OCI-LY1 (cell line): ENCODE measurements at regions not wholly inside any gene's neighbourhood (a gene's known extent, or its start where the extent isn't known, plus 50 kb on each side); places are given as distances from the start of the nearest gene placed in this dataset.

Experiments used
- H2AFZ ChIP-seq: fragments of 200-600 bp; sonication (generic), shearing (Covaris generic); 2 replicates; pipeline ENCODE4 v1.6.0; 2014; ENCODE audit warnings: antibody characterized with exemption, mild to moderate bottlenecking, low read length
- H3F3A ChIP-seq: fragments of 200-600 bp; sonication (generic), shearing (Covaris generic); 2 replicates; pipeline ENCODE4 v1.6.0; 2014; ENCODE audit warnings: mild to moderate bottlenecking, antibody characterized with exemption, low read length, moderate library complexity; ENCODE audit not compliant: insufficient read depth
- H3K27ac ChIP-seq: fragments of 200-600 bp; sonication (generic); 2 replicates; pipeline ENCODE4 v1.5.1; 2014; ENCODE audit warnings: low read length, mixed run types, mild to moderate bottlenecking, low read depth; ENCODE audit not compliant: poor library complexity, severe bottlenecking
- H3K27me3 ChIP-seq: fragments of 200-600 bp; sonication (generic); 2 replicates; pipeline ENCODE4 v1.6.0; 2014; ENCODE audit warnings: antibody characterized with exemption, mild to moderate bottlenecking, low read length, moderate library complexity; ENCODE audit not compliant: insufficient read depth
- H3K36me3 ChIP-seq: fragments of 200-600 bp; sonication (generic); 2 replicates; pipeline ENCODE4 v1.6.1; 2014; ENCODE audit warnings: mild to moderate bottlenecking, antibody characterized with exemption, low read length, moderate library complexity, mixed read lengths; ENCODE audit not compliant: insufficient read depth
- H3K4me1 ChIP-seq: fragments of 200-600 bp; sonication (generic); 2 replicates; pipeline ENCODE4 v1.5.1; 2014; ENCODE audit warnings: mild to moderate bottlenecking, low read length, moderate library complexity; ENCODE audit not compliant: insufficient read depth, severe bottlenecking
- H3K4me2 ChIP-seq: fragments of 200-600 bp; sonication (generic), shearing (Covaris generic); 2 replicates; pipeline ENCODE4 v1.6.1; 2014; ENCODE audit warnings: low read length
- H3K4me3 ChIP-seq: fragments of 200-600 bp; sonication (generic); 2 replicates; pipeline ENCODE4 v1.5.1; 2014; ENCODE audit warnings: low read length, low read depth, mild to moderate bottlenecking, mixed read lengths; ENCODE audit not compliant: poor library complexity, severe bottlenecking
- H3K79me2 ChIP-seq: fragments of 200-600 bp; shearing (Covaris generic); 2 replicates; pipeline ENCODE4 v1.6.1; 2016; ENCODE audit warnings: mixed run types, low read length, mixed read lengths; ENCODE audit not compliant: insufficient read depth
- H3K9ac ChIP-seq: fragments of 200-600 bp; sonication (generic), shearing (Covaris generic); 2 replicates; pipeline ENCODE4 v1.6.1; 2014; ENCODE audit warnings: mild to moderate bottlenecking, low read length, mixed read lengths
- H3K9me2 ChIP-seq: fragments of 200-600 bp; sonication (generic), shearing (Covaris generic); 2 replicates; pipeline ENCODE4 v1.6.1; 2014; ENCODE audit warnings: low read depth, mild to moderate bottlenecking, low read length, mixed read lengths
- H3K9me3 ChIP-seq: fragments of 200-600 bp; shearing (Covaris generic); 2 replicates; pipeline ENCODE4 v1.6.1; 2014; ENCODE audit warnings: low read length, mixed read lengths
- H4K20me1 ChIP-seq: fragments of 200-600 bp; sonication (generic), shearing (Covaris generic); 2 replicates; pipeline ENCODE4 v1.6.0; 2016; ENCODE audit warnings: mild to moderate bottlenecking, low read length; ENCODE audit not compliant: insufficient read depth
- EZH2 ChIP-seq: fragments of 200-600 bp; sonication (generic), shearing (Covaris generic); IDR thresholded peaks from 2 replicates; pipeline ENCODE4 v1.8.0; 2017; ENCODE audit warnings: borderline replicate concordance, mixed run types, mild to moderate bottlenecking, antibody characterized with exemption, low read length, moderate library complexity, mixed read lengths
- TF ChIP-seq, protein P1 (sequence below): fragments of 200-600 bp; sonication (generic), shearing (Covaris generic); IDR thresholded peaks from 2 replicates; pipeline ENCODE4 v1.5.1; 2017; ENCODE audit warnings: mild to moderate bottlenecking, antibody characterized with exemption, low read length, moderate library complexity, mixed read lengths

DNA sequence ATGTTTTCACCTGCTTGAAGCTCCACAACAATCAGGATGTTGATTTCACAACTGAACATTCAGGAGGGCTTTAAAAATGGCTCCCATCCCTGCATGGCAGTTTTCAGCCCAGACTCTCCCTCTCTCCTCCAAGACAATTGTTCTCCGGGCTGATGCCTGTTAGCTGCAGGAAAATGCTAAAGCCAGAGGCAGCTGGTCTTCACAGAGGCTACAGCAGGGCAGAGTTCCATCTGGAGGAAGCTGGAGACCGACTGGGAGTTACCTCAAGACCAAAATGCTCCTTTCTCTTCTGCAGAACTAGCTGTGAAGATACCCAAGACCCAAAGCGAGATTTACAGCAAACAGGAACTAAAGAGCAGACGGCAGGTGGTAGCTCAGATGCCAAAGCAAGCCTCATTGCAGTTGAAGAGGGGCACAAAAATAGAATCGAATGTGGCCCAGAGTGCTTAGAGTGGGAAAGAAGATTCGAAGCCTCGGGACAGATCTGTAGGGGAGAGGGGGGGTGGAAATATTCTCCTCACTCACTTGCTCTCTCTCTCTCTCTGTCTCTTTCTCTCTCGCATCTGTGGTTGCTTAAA, 423.6 kb downstream of the ZNF521 start:
- Histone ChIP-seq H3K9me2 (no peaks in the 10 kb centered on the region), H4K20me1 (no peaks in the 10 kb centered on the region), H3K27me3 (no peaks in the 10 kb centered on the region), H3K4me1 (peaks cover 64% of the 10 kb centered on the region), H3K36me3 (no peaks in the 10 kb centered on the region), H3K27ac (peak overlapping the region; percentile 75), H2AFZ (peak overlapping the region; percentile 95), H3K9me3 (no peaks in the 10 kb centered on the region), H3K9ac (no peak overlapping the region; the same call in 1 of the 2 replicates), H3F3A (no peaks in the 10 kb centered on the region), H3K79me2 (no peaks in the 10 kb centered on the region), H3K4me2 (peak overlapping the region; percentile 46; the same call in 1 of the 2 replicates), H3K4me3 (no peak overlapping the region)
- TF ChIP-seq, protein P1, sequence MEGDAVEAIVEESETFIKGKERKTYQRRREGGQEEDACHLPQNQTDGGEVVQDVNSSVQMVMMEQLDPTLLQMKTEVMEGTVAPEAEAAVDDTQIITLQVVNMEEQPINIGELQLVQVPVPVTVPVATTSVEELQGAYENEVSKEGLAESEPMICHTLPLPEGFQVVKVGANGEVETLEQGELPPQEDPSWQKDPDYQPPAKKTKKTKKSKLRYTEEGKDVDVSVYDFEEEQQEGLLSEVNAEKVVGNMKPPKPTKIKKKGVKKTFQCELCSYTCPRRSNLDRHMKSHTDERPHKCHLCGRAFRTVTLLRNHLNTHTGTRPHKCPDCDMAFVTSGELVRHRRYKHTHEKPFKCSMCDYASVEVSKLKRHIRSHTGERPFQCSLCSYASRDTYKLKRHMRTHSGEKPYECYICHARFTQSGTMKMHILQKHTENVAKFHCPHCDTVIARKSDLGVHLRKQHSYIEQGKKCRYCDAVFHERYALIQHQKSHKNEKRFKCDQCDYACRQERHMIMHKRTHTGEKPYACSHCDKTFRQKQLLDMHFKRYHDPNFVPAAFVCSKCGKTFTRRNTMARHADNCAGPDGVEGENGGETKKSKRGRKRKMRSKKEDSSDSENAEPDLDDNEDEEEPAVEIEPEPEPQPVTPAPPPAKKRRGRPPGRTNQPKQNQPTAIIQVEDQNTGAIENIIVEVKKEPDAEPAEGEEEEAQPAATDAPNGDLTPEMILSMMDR = no peak
- TF ChIP-seq EZH2 = no peak

DNA sequence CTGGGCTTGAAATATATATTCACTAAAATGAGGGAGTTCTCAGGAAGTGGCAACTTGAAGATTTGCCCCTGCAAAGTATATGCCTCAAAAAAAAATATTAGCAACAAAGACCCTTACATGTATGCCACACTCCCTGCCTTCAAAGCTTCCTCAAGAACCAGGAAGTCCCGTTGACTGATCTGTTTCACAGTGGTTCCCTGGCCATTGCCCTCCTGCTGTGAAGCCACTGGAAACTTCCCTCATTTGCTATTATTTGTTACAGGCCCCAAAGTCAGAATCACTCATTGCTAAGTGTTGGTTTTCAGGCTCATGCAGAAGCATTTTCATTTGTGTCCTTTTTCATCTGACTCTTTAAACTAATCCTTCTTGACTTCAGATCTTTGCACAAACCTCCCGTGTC, 421.5 kb downstream of the ZNF521 start:
- Histone ChIP-seq H2AFZ (no peak overlapping the region), H3K4me1 (peaks cover 53% of the 10 kb centered on the region), H3K36me3 (no peaks in the 10 kb centered on the region), H3K27me3 (no peaks in the 10 kb centered on the region), H3K4me3 (no peak overlapping the region), H3K9me2 (no peaks in the 10 kb centered on the region), H3K79me2 (no peaks in the 10 kb centered on the region), H3K27ac (peak overlapping the region; percentile 37), H3K9ac (no peak overlapping the region), H3K4me2 (no peak overlapping the region), H4K20me1 (no peaks in the 10 kb centered on the region), H3F3A (no peaks in the 10 kb centered on the region), H3K9me3 (no peaks in the 10 kb centered on the region)
- TF ChIP-seq EZH2 = no peak

GRCh38 chr18:24930971-24931370, 421.0 kb downstream of the ZNF521 start:
- Histone ChIP-seq H3K27me3 (no peaks in the 10 kb centered on the region), H3F3A (no peaks in the 10 kb centered on the region), H3K27ac (peak overlapping the region; percentile 37), H2AFZ (no peak overlapping the region), H3K79me2 (no peaks in the 10 kb centered on the region), H3K9ac (no peak overlapping the region), H3K36me3 (no peaks in the 10 kb centered on the region), H4K20me1 (no peaks in the 10 kb centered on the region), H3K9me3 (no peaks in the 10 kb centered on the region), H3K4me1 (peaks cover 49% of the 10 kb centered on the region), H3K9me2 (no peaks in the 10 kb centered on the region), H3K4me2 (no peak overlapping the region), H3K4me3 (no peak overlapping the region)
- TF ChIP-seq, protein P1 = no peak
- TF ChIP-seq EZH2 = no peak

- H3K9ac ChIP-seq = no peak overlapping the region
- H3K27me3 ChIP-seq = no peaks in the 10 kb centered on the region
- H3K27ac ChIP-seq = no peak overlapping the region
- no peak overlapping the region for H2AFZ ChIP-seq
- H3K4me3 ChIP-seq = no peak overlapping the region
- no peak overlapping the region for H3K4me2 ChIP-seq
- H3K9me3 ChIP-seq = no peaks in the 10 kb centered on the region
- no peaks in the 10 kb centered on the region for H3F3A ChIP-seq
- no peaks in the 10 kb centered on the region for H3K9me2 ChIP-seq
- TF ChIP-seq, protein P1 = no peak
- TF ChIP-seq EZH2 = no peak
- H4K20me1 ChIP-seq = no peaks in the 10 kb centered on the region
- no peaks in the 10 kb centered on the region for H3K36me3 ChIP-seq
- H3K79me2 ChIP-seq = no peaks in the 10 kb centered on the region
- peaks cover 26% of the 10 kb centered on the region for H3K4me1 ChIP-seq
Measured at GRCh38 chr18:24933345-24933744, 418.6 kb downstream of the ZNF521 start.
